Astrocyte of the spinal cord (primary cell): ENCODE measurements at regions not wholly inside any gene's neighbourhood (a gene's known extent, or its start where the extent isn't known, plus 50 kb on each side); places are given as distances from the start of the nearest gene placed in this dataset.

Source experiments
- DNase-seq: peaks from one replicate; pipeline ENCODE4 v3.0.0; 2011; ENCODE audit warnings: low read depth, low spot score
- H3K4me3 ChIP-seq: 2 replicates; pipeline ENCODE4 v1.5.1; 2011; ENCODE audit warnings: low read depth, mild to moderate bottlenecking, low read length, moderate library complexity
- CTCF ChIP-seq: IDR thresholded peaks from 2 replicates; pipeline ENCODE4 v1.5.1; 2012; ENCODE audit warnings: low read depth, mild to moderate bottlenecking, low read length, inconsistent platforms
- in situ Hi-C: cut with HindIII; loops from 2 replicates; pipeline ENCODE4 v1.10.0; 2017; ENCODE audit warnings: low sequenced_read_pairs

GRCh38 chr11:105401269-105401809 is 208.5 kb upstream of the GRIA4 start:
- in situ Hi-C loops, result no loop called here
- TF ChIP-seq CTCF, result no peak
- no peak for DNase-seq
- no peak overlapping the region for H3K4me3 ChIP-seq

DNA sequence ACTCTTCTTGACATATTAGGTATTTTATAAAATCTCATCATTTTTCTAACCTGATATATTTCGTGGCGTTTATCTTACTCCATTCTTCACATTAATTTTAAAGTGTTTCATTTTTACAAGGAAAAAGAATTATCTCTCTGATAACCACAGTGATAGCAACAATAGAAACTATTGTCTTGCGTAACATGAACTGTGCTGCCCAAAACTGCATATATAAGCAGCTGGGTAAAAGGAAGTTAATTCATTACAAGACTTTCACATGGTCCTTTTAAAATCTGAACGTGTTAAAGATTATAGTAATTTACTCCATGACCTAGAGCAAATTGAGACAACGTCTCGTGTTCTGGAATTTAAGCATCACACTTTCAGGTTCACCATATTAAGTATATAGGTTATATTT is 210.4 kb upstream of the GRIA4 start:
- TF ChIP-seq CTCF, result no peak
- in situ Hi-C loops, result no loop called here
- no peak for DNase-seq
- H3K4me3 ChIP-seq, result no peak overlapping the region

DNA sequence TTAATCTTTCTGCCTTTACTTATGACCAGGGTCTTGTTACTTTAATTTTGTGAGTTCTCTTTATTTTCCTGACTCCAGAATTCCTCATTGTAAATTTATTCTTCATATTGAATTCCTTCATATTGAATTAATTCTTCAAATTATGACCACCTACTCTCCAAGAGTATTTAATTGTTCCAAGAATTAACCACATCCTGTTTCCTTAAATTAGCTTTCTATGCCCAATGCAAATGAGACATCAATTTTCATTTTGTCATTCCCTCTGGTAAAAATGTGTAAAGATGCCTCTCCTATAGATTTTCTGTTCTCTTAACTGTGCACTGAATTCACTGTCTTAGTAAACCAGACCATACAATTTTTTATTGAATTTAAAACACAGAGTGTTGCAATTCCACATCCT is 211.2 kb upstream of the GRIA4 start:
- in situ Hi-C loops, result no loop called here
- no peak overlapping the region for H3K4me3 ChIP-seq
- no peak for TF ChIP-seq CTCF
- DNase-seq, result no peak

DNA sequence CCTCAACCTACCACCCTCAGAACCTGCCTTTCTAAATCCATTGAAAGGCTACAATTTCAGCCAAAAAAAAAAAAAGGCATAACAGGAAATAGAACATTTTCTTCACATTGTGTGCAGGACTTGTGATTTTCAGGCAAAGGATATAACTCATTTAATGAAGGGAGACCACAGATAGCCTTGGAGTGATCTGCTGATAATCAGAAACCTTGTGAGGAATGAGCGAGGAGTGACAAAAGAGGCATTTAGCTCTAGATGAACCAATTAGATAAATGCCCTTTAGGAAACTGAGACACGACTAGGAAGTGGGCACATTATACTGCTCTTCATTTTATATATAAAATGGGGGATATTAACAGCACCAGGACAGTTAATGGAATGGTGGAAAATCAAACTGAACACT is 216.5 kb upstream of the GRIA4 start:
- DNase-seq, result no peak
- in situ Hi-C loops, result no loop called here
- no peak overlapping the region for H3K4me3 ChIP-seq
- TF ChIP-seq CTCF, result no peak

DNA sequence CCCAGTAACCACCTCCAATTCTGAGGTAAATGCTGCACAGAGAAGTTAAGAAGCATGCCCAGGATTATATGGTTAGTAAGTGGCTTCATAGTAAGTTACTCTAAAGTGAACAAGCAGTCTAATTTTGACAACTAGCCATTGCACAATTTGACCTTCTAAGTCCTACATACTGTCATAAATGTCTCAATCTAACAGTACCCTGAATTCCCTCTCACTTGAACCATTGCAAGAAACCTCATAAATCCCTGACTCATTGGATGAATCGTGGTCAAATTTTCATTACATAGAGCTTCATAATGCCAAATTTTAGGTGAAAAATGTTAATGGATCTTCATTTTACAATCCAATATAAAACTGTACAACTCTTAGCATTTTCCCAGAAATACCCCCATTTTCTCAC is 217.3 kb upstream of the GRIA4 start:
- in situ Hi-C loops, result no loop called here
- TF ChIP-seq CTCF, result no peak
- no peak for DNase-seq
- no peak overlapping the region for H3K4me3 ChIP-seq

DNA sequence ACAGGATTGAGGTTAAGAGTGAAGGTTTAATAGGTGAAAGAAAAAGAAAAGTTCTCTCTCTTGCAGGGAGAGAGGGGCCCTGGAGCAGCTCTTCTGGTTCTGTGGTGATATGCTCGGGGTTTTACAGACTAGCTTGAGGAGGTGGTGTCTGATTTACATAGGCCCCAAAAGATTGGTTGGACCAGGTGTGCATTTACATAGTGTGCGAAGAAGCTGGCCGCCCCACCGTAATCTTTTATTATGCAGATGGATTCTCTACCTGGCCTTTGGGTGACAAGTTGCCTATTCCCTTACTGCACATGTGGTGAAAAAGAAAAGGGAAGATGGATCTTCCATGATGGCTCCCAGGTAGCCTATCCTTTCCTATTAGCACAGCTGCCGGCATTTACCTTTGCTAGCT is 219.9 kb upstream of the GRIA4 start:
- in situ Hi-C loops, result no loop called here
- DNase-seq, result no peak
- no peak for TF ChIP-seq CTCF
- no peak overlapping the region for H3K4me3 ChIP-seq

DNA sequence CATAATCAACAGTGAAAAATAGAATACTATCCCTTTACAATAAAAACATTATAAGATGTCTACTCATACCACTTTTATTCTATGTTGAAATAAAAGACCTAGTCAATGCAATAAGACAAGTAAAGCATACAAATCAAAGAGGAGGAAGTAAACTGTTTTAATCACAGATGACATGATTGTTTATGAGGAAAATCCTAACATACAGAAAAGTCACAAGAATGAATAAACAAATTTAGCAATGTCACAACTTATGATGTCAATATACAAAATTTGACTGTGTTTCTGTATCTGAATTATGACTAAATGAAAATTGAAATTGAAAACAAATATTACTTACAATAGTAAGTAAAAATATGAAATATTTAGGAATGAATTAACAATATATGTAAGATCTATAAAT is 221.9 kb upstream of the GRIA4 start:
- TF ChIP-seq CTCF, result no peak
- DNase-seq, result no peak
- no peak overlapping the region for H3K4me3 ChIP-seq
- in situ Hi-C loops, result no loop called here
